ENCODE measurements at regions not wholly inside any gene's neighbourhood (a gene's known extent, or its start where the extent isn't known, plus 50 kb on each side); places are given as distances from the start of the nearest gene placed in this dataset.

GRCh38 chr14:50041980-50042379 is 74.4 kb downstream of the VCPKMT start:
- Histone ChIP-seq H3F3A (replicated peaks; ENCODE audit: low read depth) (no peaks in the 10 kb centered on the region), H3K9me2 (ENCODE audit: insufficient read depth) (peaks cover 5% of the 10 kb centered on the region; the same call in 1 of the 2 replicates), H2AFZ (no peak overlapping the region), H4K20me1 (replicated peaks; ENCODE audit: insufficient read depth) (no peaks in the 10 kb centered on the region), H3K4me1 (ENCODE audit: insufficient read depth) (peaks cover 4% of the 10 kb centered on the region; the same call in 1 of the 2 replicates), H3K79me2 (replicated peaks; ENCODE audit: insufficient read depth) (no peaks in the 10 kb centered on the region), H3K4me3 (no peak overlapping the region), H3K36me3 (ENCODE audit: insufficient read depth) (no peaks in the 10 kb centered on the region), H3K4me2 (no peak overlapping the region), H3K27me3 (ENCODE audit: insufficient read depth) (no peaks in the 10 kb centered on the region), H3K27ac (ENCODE audit: low read depth) (no peak overlapping the region)
- Mint-ChIP-seq H3K36me3 (ENCODE audit: low read depth) (no peaks in the 10 kb centered on the region), H3K27ac (no peak overlapping the region), H3K9me3 (no peaks in the 10 kb centered on the region), H3K27me3 (ENCODE audit: insufficient read depth, low read depth, poor library complexity) (peaks cover 3% of the 10 kb centered on the region), H3K4me1 (peaks cover 15% of the 10 kb centered on the region), H3K4me3 (no peak overlapping the region)
- TF ChIP-seq ZNF114 (CRISPR knock-in tag; IDR thresholded peaks at IDR 0.05) (no peak), ZNF331 (CRISPR knock-in tag; IDR thresholded peaks at IDR 0.05; ENCODE audit: low read depth) (no peak), STAT1 (IDR thresholded peaks at IDR 0.05; ENCODE audit: unreplicated experiment) (no peak), ETS1 (IDR thresholded peaks at IDR 0.05) (no peak), CREB1 (CRISPR knock-in tag; IDR thresholded peaks at IDR 0.05; ENCODE audit: low read depth) (no peak), EZH2phosphoT487 (IDR thresholded peaks at IDR 0.05; ENCODE audit: unreplicated experiment) (no peak), JUNB (IDR thresholded peaks at IDR 0.05; ENCODE audit: unreplicated experiment) (no peak), ZNF462 (CRISPR knock-in tag; IDR thresholded peaks at IDR 0.05) (no peak), EZH2 (IDR thresholded peaks at IDR 0.05; ENCODE audit: low read depth, unreplicated experiment) (no peak), CTCF (conservative IDR thresholded peaks at IDR 0.05; ENCODE audit: low read depth in 2 of 2) (no peak), REST (IDR thresholded peaks at IDR 0.05; ENCODE audit: unreplicated experiment) (no peak), NANOG (IDR thresholded peaks at IDR 0.05; ENCODE audit: borderline replicate concordance) (no peak)
- no peak for DNase-seq (ENCODE audit: low spot score)
- ATAC-seq = no peak

Measured in GM23338 (cell line).